ACC112 (cell line): ENCODE measurements at regions not wholly inside any gene's neighbourhood (a gene's known extent, or its start where the extent isn't known, plus 50 kb on each side); places are given as distances from the start of the nearest gene placed in this dataset.

ENCODE experiments used
- H2AFZ ChIP-seq: fragments of 200-600 bp; sonication (generic); one replicate; pipeline ENCODE4 v1.6.0; 2017; ENCODE audit warnings: antibody characterized with exemption, low read length; ENCODE audit not compliant: unreplicated experiment
- H3K27ac ChIP-seq: fragments of 200-600 bp; sonication (generic); 2 replicates; pipeline ENCODE4 v1.5.1; 2014; ENCODE audit warnings: low read depth, mild to moderate bottlenecking, antibody characterized with exemption, low read length, moderate library complexity
- H3K27me3 ChIP-seq: fragments of 200-600 bp; sonication (generic); 2 replicates; pipeline ENCODE4 v1.6.1; 2014; ENCODE audit warnings: mild to moderate bottlenecking, antibody characterized with exemption, low read length, moderate library complexity, mixed read lengths; ENCODE audit not compliant: insufficient read depth
- H3K36me3 ChIP-seq: fragments of 200-600 bp; sonication (generic); 2 replicates; pipeline ENCODE4 v1.6.1; 2016; ENCODE audit warnings: mild to moderate bottlenecking, antibody characterized with exemption, low read length, moderate library complexity, mixed read lengths; ENCODE audit not compliant: insufficient read depth
- H3K4me1 ChIP-seq: fragments of 200-600 bp; sonication (generic); one replicate; pipeline ENCODE4 v1.6.1; 2016; ENCODE audit warnings: low read length, mixed read lengths; ENCODE audit not compliant: insufficient read depth, unreplicated experiment, control insufficient read depth
- H3K4me3 ChIP-seq: fragments of 200-600 bp; sonication (generic); 2 replicates; pipeline ENCODE4 v1.5.1; 2014; ENCODE audit warnings: mild to moderate bottlenecking, low read depth, low read length
- H3K79me2 ChIP-seq: fragments of 200-600 bp; sonication (generic); one replicate; pipeline ENCODE4 v1.6.0; 2016; ENCODE audit warnings: low read length; ENCODE audit not compliant: control insufficient read depth, unreplicated experiment, insufficient read depth

- H2AFZ ChIP-seq = no peak overlapping the region
- H3K27ac ChIP-seq = no peak overlapping the region
- no peaks in the 10 kb centered on the region for H3K27me3 ChIP-seq
- H3K79me2 ChIP-seq = no peaks in the 10 kb centered on the region
- no peak overlapping the region for H3K4me3 ChIP-seq
- no peaks in the 10 kb centered on the region for H3K4me1 ChIP-seq
- H3K36me3 ChIP-seq = no peaks in the 10 kb centered on the region
These were observed 661.5 kb upstream of the ADGRL4 start for GRCh38 chr1:79667848-79668696.

DNA sequence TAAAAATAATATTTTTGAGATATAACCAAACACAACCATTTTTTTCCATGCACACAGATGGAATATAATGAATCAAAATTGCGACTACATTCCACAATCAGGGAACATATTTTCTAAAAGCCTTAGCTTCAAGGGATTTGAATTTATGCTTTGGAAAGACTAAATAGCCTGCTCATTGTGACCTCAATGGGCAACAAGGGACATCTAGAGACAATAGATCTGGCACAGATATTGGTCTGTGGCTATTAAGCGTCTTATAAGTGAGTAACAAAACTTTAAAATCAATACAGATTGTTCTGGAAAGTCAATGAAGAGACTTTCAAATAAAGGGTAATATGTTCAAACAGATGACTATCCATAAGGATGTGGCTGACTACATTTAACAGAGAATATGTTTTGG is 660.6 kb upstream of the ADGRL4 start:
- H3K27ac ChIP-seq = no peak overlapping the region
- H3K36me3 ChIP-seq = no peaks in the 10 kb centered on the region
- H3K4me3 ChIP-seq = no peak overlapping the region
- no peaks in the 10 kb centered on the region for H3K79me2 ChIP-seq
- no peak overlapping the region for H2AFZ ChIP-seq
- H3K27me3 ChIP-seq = no peaks in the 10 kb centered on the region
- no peaks in the 10 kb centered on the region for H3K4me1 ChIP-seq

DNA sequence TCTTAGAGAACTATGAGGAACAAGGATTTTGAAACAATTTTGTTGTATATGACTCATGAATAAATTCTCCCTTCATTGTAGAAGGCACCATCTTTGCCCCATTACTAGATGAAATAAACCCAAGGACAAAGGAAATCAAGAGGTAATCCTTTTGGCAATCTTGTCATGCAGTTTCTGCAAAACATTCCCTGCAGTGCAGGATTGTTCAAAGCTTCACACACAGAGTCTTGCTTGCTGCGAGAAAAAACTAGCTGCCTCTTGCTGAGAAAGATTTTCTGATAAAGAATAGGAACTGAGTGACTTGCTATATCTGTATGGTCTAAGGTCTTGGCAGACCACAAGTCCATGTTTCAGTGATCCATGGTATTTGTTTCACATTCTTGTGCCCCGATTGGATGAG is 657.4 kb upstream of the ADGRL4 start:
- Histone ChIP-seq H3K36me3 (no peaks in the 10 kb centered on the region), H3K27ac (no peak overlapping the region), H2AFZ (peak overlapping the region; percentile 46), H3K4me1 (no peaks in the 10 kb centered on the region), H3K79me2 (no peaks in the 10 kb centered on the region), H3K27me3 (no peaks in the 10 kb centered on the region), H3K4me3 (no peak overlapping the region)

DNA sequence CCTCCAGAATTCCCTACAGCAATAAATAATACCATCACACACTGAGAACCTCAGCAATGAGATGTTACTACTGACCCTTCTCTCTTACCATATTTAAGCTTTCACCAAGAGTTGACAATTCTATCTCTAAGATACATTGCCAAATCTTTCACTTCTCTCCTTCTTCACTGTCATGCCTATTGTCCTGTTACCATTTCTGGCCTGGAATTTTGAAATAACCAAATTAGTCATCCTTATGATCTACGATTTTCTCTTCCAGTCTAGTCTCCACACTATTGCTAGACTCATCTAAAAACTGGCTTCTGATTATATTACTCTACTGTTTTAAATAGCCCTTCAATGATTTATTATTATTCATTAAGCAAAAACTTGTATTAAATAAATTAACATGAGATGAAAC is 656.1 kb upstream of the ADGRL4 start:
- Histone ChIP-seq H3K36me3 (no peaks in the 10 kb centered on the region), H3K79me2 (no peaks in the 10 kb centered on the region), H3K27ac (no peak overlapping the region), H3K4me1 (no peaks in the 10 kb centered on the region), H3K4me3 (no peak overlapping the region), H2AFZ (no peak overlapping the region), H3K27me3 (no peaks in the 10 kb centered on the region)

- Histone ChIP-seq H3K4me1 (no peaks in the 10 kb centered on the region), H3K27ac (no peak overlapping the region), H2AFZ (no peak overlapping the region), H3K4me3 (no peak overlapping the region), H3K27me3 (no peaks in the 10 kb centered on the region), H3K79me2 (no peaks in the 10 kb centered on the region), H3K36me3 (no peaks in the 10 kb centered on the region)
These were observed 653.6 kb upstream of the ADGRL4 start for GRCh38 chr1:79660129-79660528.

DNA sequence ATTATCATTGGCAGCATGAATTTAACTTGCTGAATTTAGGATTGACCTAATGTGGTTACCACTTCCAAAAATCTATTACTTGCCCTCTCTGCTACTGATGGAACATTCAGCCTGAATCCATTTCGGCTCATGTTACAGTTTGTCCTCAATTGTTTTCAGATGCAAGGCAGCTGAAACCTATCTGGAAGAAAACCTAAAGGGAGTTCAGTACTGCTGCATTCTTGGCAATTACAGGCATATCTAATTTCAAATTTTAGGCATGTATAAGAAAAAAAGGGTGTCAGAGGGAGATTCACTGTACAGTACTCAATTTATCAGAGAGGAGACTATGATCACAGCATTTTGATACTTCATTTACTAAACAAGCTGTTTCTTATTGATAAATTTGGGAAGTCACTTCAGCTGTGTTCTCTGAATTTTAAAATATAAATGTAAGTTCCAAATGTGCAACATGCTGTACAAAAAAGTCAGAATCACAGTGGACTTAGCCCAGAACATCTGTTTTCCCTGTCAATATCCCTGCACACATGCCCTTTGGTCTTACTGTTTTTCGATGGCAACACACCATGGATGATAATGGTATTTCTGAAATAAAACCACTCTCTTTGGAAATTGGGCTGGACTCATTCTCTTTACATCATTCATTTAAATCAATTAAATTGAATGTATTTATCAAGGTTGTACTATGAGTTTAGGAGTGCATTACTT is 651.6 kb upstream of the ADGRL4 start:
- Histone ChIP-seq H2AFZ (no peak overlapping the region), H3K4me1 (no peaks in the 10 kb centered on the region), H3K36me3 (no peaks in the 10 kb centered on the region), H3K27me3 (no peaks in the 10 kb centered on the region), H3K79me2 (no peaks in the 10 kb centered on the region), H3K27ac (no peak overlapping the region), H3K4me3 (no peak overlapping the region)

- Histone ChIP-seq H2AFZ (no peak overlapping the region), H3K36me3 (no peaks in the 10 kb centered on the region), H3K27me3 (no peaks in the 10 kb centered on the region), H3K4me3 (no peak overlapping the region), H3K4me1 (no peaks in the 10 kb centered on the region), H3K79me2 (no peaks in the 10 kb centered on the region), H3K27ac (no peak overlapping the region)
These were observed 649.3 kb upstream of the ADGRL4 start for GRCh38 chr1:79655876-79656275.

DNA sequence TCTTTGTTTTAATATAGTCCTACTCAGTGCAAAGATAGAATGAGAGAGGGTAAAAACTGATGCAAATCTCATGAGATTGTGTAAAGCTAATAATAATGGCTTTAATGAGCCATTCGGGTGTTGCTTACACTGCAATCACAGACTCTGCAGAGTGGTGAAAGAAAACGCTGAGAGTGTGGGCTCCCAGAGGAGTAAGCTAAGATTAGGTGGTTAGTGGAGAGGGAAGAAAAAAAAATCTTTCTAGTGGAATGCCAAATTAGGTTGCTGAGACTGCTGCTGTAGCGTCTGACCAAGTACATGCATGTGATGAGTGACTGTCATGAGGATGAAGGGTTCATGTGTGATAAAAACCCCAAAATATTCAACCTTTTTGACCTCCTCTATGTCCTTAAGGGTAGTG is 645.9 kb upstream of the ADGRL4 start:
- no peaks in the 10 kb centered on the region for H3K36me3 ChIP-seq

DNA sequence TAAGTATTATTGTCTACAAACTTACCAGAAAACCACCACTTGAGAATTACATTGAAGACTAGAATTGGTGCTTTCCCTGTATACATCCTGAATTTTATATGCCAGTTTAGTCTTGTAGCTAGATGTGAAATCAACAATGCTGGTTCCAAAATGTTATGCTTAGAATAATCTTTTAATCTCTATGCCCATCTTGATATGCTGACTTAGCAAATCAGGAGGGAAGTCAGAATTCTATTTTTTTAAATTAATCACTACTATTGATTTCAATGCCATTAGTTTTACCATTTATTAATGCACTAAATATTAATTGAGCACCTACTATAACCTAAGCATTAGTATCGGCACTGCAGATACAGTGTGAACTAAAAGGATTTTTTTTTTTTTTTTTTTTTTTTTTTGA is 641.6 kb upstream of the ADGRL4 start:
- Histone ChIP-seq H2AFZ (no peak overlapping the region), H3K4me3 (no peak overlapping the region), H3K27ac (no peak overlapping the region), H3K36me3 (no peaks in the 10 kb centered on the region), H3K4me1 (no peaks in the 10 kb centered on the region), H3K27me3 (no peaks in the 10 kb centered on the region), H3K79me2 (no peaks in the 10 kb centered on the region)

More for the DNA sequence above, 645.9 kb upstream of the ADGRL4 start:
- Histone ChIP-seq H3K27me3 (no peaks in the 10 kb centered on the region), H3K27ac (no peak overlapping the region), H2AFZ (no peak overlapping the region), H3K4me1 (no peaks in the 10 kb centered on the region), H3K79me2 (no peaks in the 10 kb centered on the region), H3K4me3 (no peak overlapping the region)

GRCh38 chr1:79646880-79647279 is 640.4 kb upstream of the ADGRL4 start:
- no peaks in the 10 kb centered on the region for H3K4me1 ChIP-seq
- H3K36me3 ChIP-seq = no peaks in the 10 kb centered on the region
- H3K4me3 ChIP-seq = no peak overlapping the region
- H3K27ac ChIP-seq = no peak overlapping the region
- no peaks in the 10 kb centered on the region for H3K79me2 ChIP-seq
- no peaks in the 10 kb centered on the region for H3K27me3 ChIP-seq
- H2AFZ ChIP-seq = no peak overlapping the region

GRCh38 chr1:79638382-79638781 is 631.9 kb upstream of the ADGRL4 start:
- no peak overlapping the region for H3K4me3 ChIP-seq
- no peak overlapping the region for H2AFZ ChIP-seq
- H3K79me2 ChIP-seq = no peaks in the 10 kb centered on the region
- H3K27me3 ChIP-seq = no peaks in the 10 kb centered on the region
- H3K36me3 ChIP-seq = no peaks in the 10 kb centered on the region
- peaks cover 4% of the 10 kb centered on the region for H3K4me1 ChIP-seq
- H3K27ac ChIP-seq = no peak overlapping the region
